K562 (cell line): ENCODE measurements at regions not wholly inside any gene's neighbourhood (a gene's known extent, or its start where the extent isn't known, plus 50 kb on each side); places are given as distances from the start of the nearest gene placed in this dataset.

ENCODE experiments used
- ATAC-seq: fragments of 200-7000 bp; cut with Tn5 transposase; 3 replicates; pipeline ENCODE4 v1.9.1; 2020; ENCODE audit warnings: moderate library complexity
- BruUV-seq: library from RNA; stranded (reverse); fragments of 400-500 nt; replicated peaks from 2 replicates; lab custom pipeline; 2021; lab: Mats Ljungman, UMichigan
- CTCF ChIA-PET: fragments of 300-600 bp; formaldehyde crosslinking; extraction: SDS; loops from one replicate; lab custom pipeline; 2021; ENCODE audit warnings: low intra/inter-chr PET ratio; lab: Yijun Ruan, JAX
- POLR2A ChIA-PET: fragments of 300-600, 350-650 bp; sonication (Branson Sonifier 250); formaldehyde crosslinking; extraction: SDS; loops from one replicate; lab custom pipeline; 2021; ENCODE audit warnings: antibody characterized with exemption, inconsistent platforms; lab: Yijun Ruan, JAX
- DNase-seq, 4 experiments: peaks; one replicate each; pipeline versions ENCODE4 v3.0.0 to v3.0.0-alpha.2; 2011 to 2018; ENCODE audit warnings: low spot score in 3 of 4, mixed read lengths in 3 of 4; ENCODE audit errors: extremely low read depth in 1 of 4
- FAIRE-seq: peaks from 2 replicates; lab custom pipeline; 2011; peaks lifted over from hg19 to GRCh38; lab: Jason Lieb, UNC
- H2AFZ ChIP-seq: 2 replicates; pipeline ENCODE4 v1.6.0; 2011; ENCODE audit warnings: low read depth, low read length, control low read depth, inconsistent platforms
- H3K27ac ChIP-seq: fragments of 200-600 bp; 3 replicates; pipeline ENCODE4 v1.8.0; 2011; ENCODE audit warnings: low read depth, mild to moderate bottlenecking, control low read depth, inconsistent platforms, low read length, moderate library complexity, mixed read lengths; ENCODE audit errors: extremely low read depth
- H3K27me3 ChIP-seq, 2 experiments: fragments of 300-600 bp in 1 of 2; 2 replicates in 1 of 2; 3 replicates in 1 of 2; pipeline versions ENCODE4 v1.6.0 to v1.8.0; 2011; ENCODE audit warnings: inconsistent platforms in 2 of 2, low read length in 2 of 2, mild to moderate bottlenecking in 1 of 2, mixed read lengths in 1 of 2, moderate library complexity in 1 of 2; ENCODE audit not compliant: control insufficient read depth in 2 of 2, insufficient read depth in 2 of 2
- H3K36me3 ChIP-seq: fragments of 300-600 bp; 3 replicates; pipeline ENCODE4 v1.8.0; 2011; ENCODE audit warnings: mild to moderate bottlenecking, low read length, inconsistent platforms; ENCODE audit not compliant: control insufficient read depth, insufficient read depth
- H3K4me1 ChIP-seq, 2 experiments: fragments of 200-600 bp in 1 of 2; replicated peaks in 1 of 2; 2 replicates in 1 of 2; 3 replicates in 1 of 2; pipeline versions ENCODE4 v1.5.1 to v1.8.0; 2011; ENCODE audit warnings: inconsistent platforms in 2 of 2, low read length in 2 of 2, mild to moderate bottlenecking in 1 of 2, mixed read lengths in 1 of 2, moderate library complexity in 1 of 2; ENCODE audit not compliant: control insufficient read depth in 2 of 2, insufficient read depth in 2 of 2
- H3K4me2 ChIP-seq: 2 replicates; pipeline ENCODE4 v1.6.1; 2011; ENCODE audit warnings: low read length, control low read depth, inconsistent platforms, mixed read lengths; ENCODE audit not compliant: insufficient read depth
- H3K4me3 ChIP-seq: fragments of 200-600 bp; sonication (generic), shearing (Covaris generic); 2 replicates; pipeline ENCODE4 v1.5.1; 2016; ENCODE audit warnings: control low read depth, inconsistent platforms
- H3K79me2 ChIP-seq: fragments of 200-600 bp; 3 replicates; pipeline ENCODE4 v1.8.0; 2011; ENCODE audit warnings: low read length, inconsistent platforms; ENCODE audit not compliant: control insufficient read depth, insufficient read depth
- H3K9ac ChIP-seq, 2 experiments: 2 replicates each; pipeline versions ENCODE4 v1.6.0 to v1.6.1; 2011; ENCODE audit warnings: low read depth in 2 of 2, low read length in 2 of 2, control low read depth in 1 of 2, inconsistent platforms in 1 of 2, mild to moderate bottlenecking in 1 of 2, mixed read lengths in 1 of 2; ENCODE audit not compliant: insufficient read depth in 1 of 2
- H3K9me1 ChIP-seq: one replicate; pipeline ENCODE4 v1.6.0; 2011; ENCODE audit warnings: inconsistent platforms, mild to moderate bottlenecking, low read length, moderate library complexity; ENCODE audit not compliant: control insufficient read depth, insufficient read depth
- H3K9me3 ChIP-seq: replicated peaks from 2 replicates; pipeline ENCODE4 v1.5.1; 2011; ENCODE audit warnings: low read depth, low read length, inconsistent platforms; ENCODE audit not compliant: control insufficient read depth, insufficient read depth
- H4K20me1 ChIP-seq: replicated peaks from 2 replicates; pipeline ENCODE4 v1.6.1; 2011; ENCODE audit warnings: low read length, inconsistent platforms, mixed read lengths; ENCODE audit not compliant: control insufficient read depth, insufficient read depth
- GATAD2B ChIP-seq: fragments of 450-650 bp; IDR thresholded peaks from 2 replicates; pipeline ENCODE4 v1.6.1; 2017; ENCODE audit warnings: mild to moderate bottlenecking, borderline replicate concordance
- POLR2H ChIP-seq: IDR thresholded peaks from 2 replicates; pipeline ENCODE4 v1.6.1; 2016; ENCODE audit warnings: missing genetic modification characterization, low read depth, mild to moderate bottlenecking, control low read depth, missing compliant biosample characterization, moderate library complexity
- WGBS: fragments of 100-300 bp; shearing (Covaris generic); methylation state at CpG from one replicate; pipeline ENCODE4 v1.1.6; 2016; ENCODE audit warnings: low coverage, mixed read lengths; ENCODE audit not compliant: insufficient coverage; ENCODE audit errors: missing lambda C conversion rate; 5-methylcytosine and 5-hydroxymethylcytosine counted together
- in situ Hi-C: fragments of 300-500 bp; cut with MboI; formaldehyde crosslinking; loops from 4 replicates; pipeline ENCODE4 v1.15.0; 2018; ENCODE audit warnings: inconsistent platforms, mixed read lengths
- intact Hi-C: fragments of 100-400 bp; cut with micrococcal nuclease; formaldehyde crosslinking; loops from 2 replicates; pipeline ENCODE4 v1.14.2; 2022
- TF ChIP-seq, protein P1 (sequence below): fragments of 250-450 bp; sonication (Bioruptor Pico); IDR thresholded peaks from 2 replicates; pipeline ENCODE4 v1.5.1; 2021; ENCODE audit warnings: mild to moderate bottlenecking
- TF ChIP-seq, protein P2 (sequence below): fragments of 450-650 bp; IDR thresholded peaks from 2 replicates; pipeline ENCODE4 v1.7.0; 2016; ENCODE audit warnings: borderline replicate concordance

DNA sequence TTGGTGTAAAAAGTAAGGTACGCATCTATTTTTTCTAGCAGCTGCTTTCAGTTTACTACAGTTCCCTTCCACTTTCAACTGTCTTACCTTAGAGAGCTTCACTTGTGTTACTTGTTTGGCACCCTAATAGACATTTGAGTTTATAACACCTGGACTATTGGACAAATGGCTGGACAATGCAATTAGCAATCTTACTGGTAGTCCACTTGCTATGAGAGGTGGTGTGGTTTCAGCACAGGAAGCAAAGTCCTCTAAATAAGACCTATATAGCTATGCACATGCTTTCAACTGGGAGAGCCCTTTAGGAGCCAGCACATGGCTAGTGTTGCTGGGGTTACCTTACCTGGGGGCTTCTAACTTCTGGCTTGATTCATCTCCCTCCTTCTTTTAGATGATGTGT is 119.6 kb upstream of the RANBP3L start:
- CTCF ChIA-PET, result no interaction called here
- no peak for ATAC-seq
- no peak overlapping the region for H3K4me2 ChIP-seq
- TF ChIP-seq, protein P1, sequence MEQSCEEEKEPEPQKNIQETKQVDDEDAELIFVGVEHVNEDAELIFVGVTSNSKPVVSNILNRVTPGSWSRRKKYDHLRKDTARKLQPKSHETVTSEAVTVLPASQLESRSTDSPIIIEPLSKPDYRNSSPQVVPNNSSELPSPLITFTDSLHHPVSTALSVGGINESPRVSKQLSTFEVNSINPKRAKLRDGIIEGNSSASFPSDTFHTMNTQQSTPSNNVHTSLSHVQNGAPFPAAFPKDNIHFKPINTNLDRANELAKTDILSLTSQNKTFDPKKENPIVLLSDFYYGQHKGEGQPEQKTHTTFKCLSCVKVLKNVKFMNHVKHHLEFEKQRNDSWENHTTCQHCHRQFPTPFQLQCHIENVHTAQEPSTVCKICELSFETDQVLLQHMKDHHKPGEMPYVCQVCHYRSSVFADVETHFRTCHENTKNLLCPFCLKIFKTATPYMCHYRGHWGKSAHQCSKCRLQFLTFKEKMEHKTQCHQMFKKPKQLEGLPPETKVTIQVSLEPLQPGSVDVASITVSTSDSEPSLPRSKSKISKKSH (CRISPR knock-in tag), result no peak
- TF ChIP-seq, protein P2, sequence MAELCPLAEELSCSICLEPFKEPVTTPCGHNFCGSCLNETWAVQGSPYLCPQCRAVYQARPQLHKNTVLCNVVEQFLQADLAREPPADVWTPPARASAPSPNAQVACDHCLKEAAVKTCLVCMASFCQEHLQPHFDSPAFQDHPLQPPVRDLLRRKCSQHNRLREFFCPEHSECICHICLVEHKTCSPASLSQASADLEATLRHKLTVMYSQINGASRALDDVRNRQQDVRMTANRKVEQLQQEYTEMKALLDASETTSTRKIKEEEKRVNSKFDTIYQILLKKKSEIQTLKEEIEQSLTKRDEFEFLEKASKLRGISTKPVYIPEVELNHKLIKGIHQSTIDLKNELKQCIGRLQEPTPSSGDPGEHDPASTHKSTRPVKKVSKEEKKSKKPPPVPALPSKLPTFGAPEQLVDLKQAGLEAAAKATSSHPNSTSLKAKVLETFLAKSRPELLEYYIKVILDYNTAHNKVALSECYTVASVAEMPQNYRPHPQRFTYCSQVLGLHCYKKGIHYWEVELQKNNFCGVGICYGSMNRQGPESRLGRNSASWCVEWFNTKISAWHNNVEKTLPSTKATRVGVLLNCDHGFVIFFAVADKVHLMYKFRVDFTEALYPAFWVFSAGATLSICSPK, result no peak
- TF ChIP-seq GATAD2B (no peak), POLR2H (tag) (no peak)
- TF ChIP-seq, all 486 proteins: peak for 0
- H3K9ac ChIP-seq, result no peak overlapping the region
- BruUV-seq, result no TSS peak
- H3K79me2 ChIP-seq, result no peaks in the 10 kb centered on the region
- H3K36me3 ChIP-seq, result no peaks in the 10 kb centered on the region
- FAIRE-seq (no peak), DNase-seq (no peak)
- no peak overlapping the region for H3K27ac ChIP-seq
- WGBS, result 86% methylated on average over 1 of the region's 1 CpG
- no peaks in the 10 kb centered on the region for H3K9me1 ChIP-seq
- H3K9me3 ChIP-seq, result no peaks in the 10 kb centered on the region
- in situ Hi-C loops, result no loop called here
- intact Hi-C loops, result no loop called here
- POLR2A ChIA-PET, result interaction anchor here (1.6 to 1.8 kb wide), 2 partner anchors 19 to 179 kb away, joined by 4 read pairs; partner anchors contain the start of gene NADK2
- H3K4me3 ChIP-seq, result no peak overlapping the region
- peaks cover 0 to 15% of the 10 kb centered on the region in 2 experiments; a peak in 2 of 5 replicates for H3K4me1 ChIP-seq
- H4K20me1 ChIP-seq, result no peaks in the 10 kb centered on the region
- H3K27me3 ChIP-seq, result peaks cover 0 to 3% of the 10 kb centered on the region in 2 experiments; a peak in 1 of 5 replicates
- H2AFZ ChIP-seq, result no peak overlapping the region; the same call in 1 of the 2 replicates
